Activated naive CD8-positive, alpha-beta T cell treated with anti-CD3 and anti-CD28 coated beads, Interleukin-2, amount 50 U/mL, for 24 hours (primary cell): ENCODE measurements at regions not wholly inside any gene's neighbourhood (a gene's known extent, or its start where the extent isn't known, plus 50 kb on each side); places are given as distances from the start of the nearest gene placed in this dataset.

Experiments used
- ATAC-seq: fragments of 150-1000 bp; cut with Tn5 transposase; one replicate; pipeline ENCODE4 v1.10.0; 2021
- DNase-seq: peaks from one replicate; pipeline ENCODE4 v3.0.0; 2021
- H3K27ac Mint-ChIP-seq: one replicate; pipeline ENCODE4 v1.8.0; 2021; ENCODE audit warnings: mild to moderate bottlenecking, mixed read lengths
- H3K27me3 Mint-ChIP-seq: one replicate; pipeline ENCODE4 v1.8.0; 2021; ENCODE audit warnings: mixed read lengths
- H3K36me3 Mint-ChIP-seq: one replicate; pipeline ENCODE4 v1.8.0; 2021; ENCODE audit warnings: low read depth, mixed read lengths
- H3K4me1 Mint-ChIP-seq: one replicate; pipeline ENCODE4 v1.8.0; 2021; ENCODE audit warnings: mixed read lengths
- H3K4me3 Mint-ChIP-seq: one replicate; pipeline ENCODE4 v1.8.0; 2021; ENCODE audit warnings: mild to moderate bottlenecking, moderate library complexity, mixed read lengths
- H3K9me3 Mint-ChIP-seq: one replicate; pipeline ENCODE4 v1.8.0; 2021; ENCODE audit warnings: mixed read lengths

- H3K9me3 Mint-ChIP-seq = no peaks in the 10 kb centered on the region
- no peaks in the 10 kb centered on the region for H3K27me3 Mint-ChIP-seq
- no peak for DNase-seq
- H3K36me3 Mint-ChIP-seq = no peaks in the 10 kb centered on the region
- H3K4me1 Mint-ChIP-seq = no peaks in the 10 kb centered on the region
- no peak for ATAC-seq
- H3K27ac Mint-ChIP-seq = no peak overlapping the region
- no peak overlapping the region for H3K4me3 Mint-ChIP-seq
Observed at GRCh38 chr14:104423701-104424405, 155.7 kb upstream of the C14orf180 start.

DNA sequence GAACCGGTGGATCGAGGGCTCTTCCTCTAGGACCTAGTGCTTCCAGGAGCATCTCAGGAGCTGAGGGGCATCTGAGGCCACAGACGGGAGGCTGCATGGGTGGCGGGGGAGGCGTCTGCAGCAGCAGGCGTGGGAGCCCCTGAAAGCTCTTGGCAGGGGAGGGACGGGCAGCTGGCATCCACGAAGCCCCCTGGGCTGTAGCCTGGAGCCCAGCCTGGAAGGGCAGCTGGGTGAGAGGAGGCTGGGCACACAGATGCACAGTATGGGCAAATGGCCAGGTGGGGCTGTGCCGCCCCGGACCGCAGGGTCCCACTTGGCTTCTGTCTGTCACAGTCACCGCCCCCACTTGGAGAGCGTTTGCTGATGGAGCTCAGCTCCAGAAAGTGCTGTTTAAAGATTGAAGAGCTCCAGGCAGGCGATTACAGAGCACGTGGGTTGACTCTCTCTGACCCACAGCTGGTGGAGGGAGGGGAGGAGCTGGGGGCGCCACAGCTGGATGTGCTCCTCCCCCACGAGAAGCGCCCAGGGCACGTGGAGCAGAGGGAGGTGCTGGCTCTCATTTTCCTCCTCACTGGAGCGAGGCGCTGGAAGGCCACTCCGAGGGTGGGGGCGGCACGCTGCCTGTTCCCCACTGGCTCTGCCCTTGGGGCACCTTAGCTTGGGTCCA, 155.0 kb upstream of the C14orf180 start:
- DNase-seq (no peak), ATAC-seq (no peak)
- H3K4me3 Mint-ChIP-seq = no peak overlapping the region
- H3K4me1 Mint-ChIP-seq = no peaks in the 10 kb centered on the region
- no peak overlapping the region for H3K27ac Mint-ChIP-seq
- H3K9me3 Mint-ChIP-seq = no peaks in the 10 kb centered on the region
- H3K36me3 Mint-ChIP-seq = no peaks in the 10 kb centered on the region
- no peaks in the 10 kb centered on the region for H3K27me3 Mint-ChIP-seq

DNA sequence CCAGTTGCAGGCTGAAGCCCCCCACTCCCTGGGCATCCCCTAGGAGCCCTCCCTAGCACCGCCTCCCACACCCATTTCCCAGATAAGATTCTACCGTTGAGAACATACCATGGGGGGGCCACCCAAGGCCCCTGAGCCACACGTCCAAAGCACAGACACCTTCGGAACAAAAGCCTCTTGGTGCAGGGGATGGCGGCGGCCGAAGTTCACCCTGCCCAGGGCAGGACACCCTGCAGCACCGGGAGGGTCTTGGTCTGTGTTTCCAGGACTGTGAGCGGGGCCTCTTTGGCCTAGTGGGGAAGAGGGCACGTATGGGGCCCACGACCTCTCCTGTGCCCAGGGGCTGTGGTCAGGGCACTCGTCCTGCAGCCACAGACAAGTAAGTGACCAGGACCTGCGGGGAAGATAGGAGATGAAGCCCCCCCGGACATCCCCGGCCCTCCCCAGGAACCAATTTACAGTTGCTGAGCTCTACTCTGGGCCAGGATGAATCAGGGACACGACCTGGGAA, 154.3 kb upstream of the C14orf180 start:
- DNase-seq = no peak
- no peak overlapping the region for H3K27ac Mint-ChIP-seq

GRCh38 chr14:104425763-104426646, 153.6 kb upstream of the C14orf180 start:
- no peak overlapping the region for H3K27ac Mint-ChIP-seq
- no peak overlapping the region for H3K4me3 Mint-ChIP-seq
- no peaks in the 10 kb centered on the region for H3K36me3 Mint-ChIP-seq
- DNase-seq (no peak), ATAC-seq (no peak)
- no peaks in the 10 kb centered on the region for H3K4me1 Mint-ChIP-seq
- H3K27me3 Mint-ChIP-seq = no peaks in the 10 kb centered on the region
- H3K9me3 Mint-ChIP-seq = no peaks in the 10 kb centered on the region

More for the DNA sequence above, 154.3 kb upstream of the C14orf180 start:
- no peaks in the 10 kb centered on the region for H3K4me1 Mint-ChIP-seq
- no peaks in the 10 kb centered on the region for H3K9me3 Mint-ChIP-seq
- no peaks in the 10 kb centered on the region for H3K36me3 Mint-ChIP-seq
- no peaks in the 10 kb centered on the region for H3K27me3 Mint-ChIP-seq
- no peak for ATAC-seq
- H3K4me3 Mint-ChIP-seq = no peak overlapping the region

- Mint-ChIP-seq H3K27me3 (no peaks in the 10 kb centered on the region), H3K4me3 (no peak overlapping the region), H3K9me3 (no peaks in the 10 kb centered on the region), H3K36me3 (no peaks in the 10 kb centered on the region), H3K27ac (no peak overlapping the region), H3K4me1 (no peaks in the 10 kb centered on the region)
- no peak for ATAC-seq
- DNase-seq = no peak
Observed at GRCh38 chr14:104427131-104427851, 152.3 kb upstream of the C14orf180 start.

- DNase-seq = no peak
- no peaks in the 10 kb centered on the region for H3K27me3 Mint-ChIP-seq
- H3K27ac Mint-ChIP-seq = no peak overlapping the region
- H3K4me1 Mint-ChIP-seq = no peaks in the 10 kb centered on the region
- no peak overlapping the region for H3K4me3 Mint-ChIP-seq
- no peaks in the 10 kb centered on the region for H3K36me3 Mint-ChIP-seq
- no peak for ATAC-seq
- H3K9me3 Mint-ChIP-seq = no peaks in the 10 kb centered on the region
Observed at GRCh38 chr14:104428333-104428851, 151.2 kb upstream of the C14orf180 start.

DNA sequence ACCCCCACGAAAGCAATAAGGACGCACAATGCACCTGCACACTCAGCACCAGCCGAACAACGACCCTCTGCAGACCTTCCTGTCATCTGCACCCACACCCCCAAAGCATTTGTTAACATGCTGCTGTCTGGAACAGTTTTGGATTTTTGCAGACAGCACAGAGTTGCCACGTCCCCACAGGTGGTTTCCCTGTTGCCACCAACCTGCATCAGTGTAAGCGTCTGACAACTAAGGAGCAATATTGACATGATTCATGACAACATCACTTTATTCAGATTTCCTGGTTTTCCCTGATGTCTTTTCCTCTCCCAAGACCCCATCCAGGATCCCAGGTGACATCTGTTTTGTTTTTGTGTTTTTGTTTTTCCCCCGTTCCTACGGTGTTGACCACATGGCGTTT, 150.7 kb upstream of the C14orf180 start:
- no peak overlapping the region for H3K4me3 Mint-ChIP-seq
- H3K9me3 Mint-ChIP-seq = no peaks in the 10 kb centered on the region
- no peak overlapping the region for H3K27ac Mint-ChIP-seq
- no peaks in the 10 kb centered on the region for H3K36me3 Mint-ChIP-seq
- H3K27me3 Mint-ChIP-seq = no peaks in the 10 kb centered on the region
- H3K4me1 Mint-ChIP-seq = no peaks in the 10 kb centered on the region
- ATAC-seq (no peak), DNase-seq (no peak)

GRCh38 chr14:104429291-104429861, 150.2 kb upstream of the C14orf180 start:
- no peak overlapping the region for H3K27ac Mint-ChIP-seq
- H3K4me3 Mint-ChIP-seq = no peak overlapping the region
- no peaks in the 10 kb centered on the region for H3K36me3 Mint-ChIP-seq
- no peaks in the 10 kb centered on the region for H3K27me3 Mint-ChIP-seq
- H3K9me3 Mint-ChIP-seq = no peaks in the 10 kb centered on the region
- DNase-seq (no peak), ATAC-seq (no peak)
- H3K4me1 Mint-ChIP-seq = no peaks in the 10 kb centered on the region

DNA sequence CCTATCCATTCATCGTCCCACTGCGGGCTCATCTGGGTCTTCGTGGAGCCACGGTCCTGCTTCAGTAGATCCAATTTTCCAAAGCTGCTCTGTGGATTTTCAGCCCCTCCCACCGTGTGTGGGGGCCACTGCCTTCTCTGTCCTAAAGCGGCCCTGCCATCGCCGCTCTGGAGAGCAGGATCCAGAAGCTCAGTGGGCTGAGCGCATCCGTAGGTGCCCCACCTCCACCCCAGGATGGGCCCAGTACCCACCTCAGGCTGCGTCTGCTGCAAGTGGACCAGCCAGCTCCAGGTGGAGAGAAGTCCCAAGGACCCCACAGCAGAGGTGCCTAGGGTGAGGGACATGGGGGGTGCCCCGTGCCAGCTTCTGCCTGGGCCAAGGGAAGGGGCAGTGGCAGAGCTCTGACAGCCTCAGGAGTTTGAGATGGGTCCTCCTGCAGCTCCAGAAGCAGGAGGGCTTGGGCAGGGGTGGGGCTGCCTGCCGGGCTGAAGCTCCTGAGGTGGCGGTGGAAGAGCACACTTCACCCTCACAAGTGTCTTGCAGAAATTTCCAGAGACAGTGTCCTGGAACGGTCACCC, 148.1 kb upstream of the C14orf180 start:
- ATAC-seq (no peak), DNase-seq (no peak)
- Mint-ChIP-seq H3K27ac (no peak overlapping the region), H3K36me3 (no peaks in the 10 kb centered on the region), H3K9me3 (no peaks in the 10 kb centered on the region), H3K4me3 (no peak overlapping the region), H3K4me1 (no peaks in the 10 kb centered on the region), H3K27me3 (no peaks in the 10 kb centered on the region)

- H3K9me3 Mint-ChIP-seq = no peaks in the 10 kb centered on the region
- no peaks in the 10 kb centered on the region for H3K27me3 Mint-ChIP-seq
- no peaks in the 10 kb centered on the region for H3K4me1 Mint-ChIP-seq
- H3K4me3 Mint-ChIP-seq = no peak overlapping the region
- H3K36me3 Mint-ChIP-seq = no peaks in the 10 kb centered on the region
- ATAC-seq = no peak
- no peak overlapping the region for H3K27ac Mint-ChIP-seq
- DNase-seq = no peak
Observed at GRCh38 chr14:104431929-104432541, 147.5 kb upstream of the C14orf180 start.

- Mint-ChIP-seq H3K4me3 (no peak overlapping the region), H3K27ac (no peak overlapping the region), H3K27me3 (no peaks in the 10 kb centered on the region), H3K9me3 (no peaks in the 10 kb centered on the region), H3K4me1 (no peaks in the 10 kb centered on the region), H3K36me3 (no peaks in the 10 kb centered on the region)
- DNase-seq = no peak
- no peak for ATAC-seq
Observed at GRCh38 chr14:104432611-104433231, 146.8 kb upstream of the C14orf180 start.

GRCh38 chr14:104433401-104434213, 146.0 kb upstream of the C14orf180 start:
- no peak overlapping the region for H3K4me3 Mint-ChIP-seq
- no peak overlapping the region for H3K27ac Mint-ChIP-seq
- no peaks in the 10 kb centered on the region for H3K27me3 Mint-ChIP-seq
- H3K36me3 Mint-ChIP-seq = no peaks in the 10 kb centered on the region
- ATAC-seq (no peak), DNase-seq (no peak)
- H3K9me3 Mint-ChIP-seq = no peaks in the 10 kb centered on the region
- no peaks in the 10 kb centered on the region for H3K4me1 Mint-ChIP-seq
